ENCODE measurements at regions not wholly inside any gene's neighbourhood (a gene's known extent, or its start where the extent isn't known, plus 50 kb on each side); places are given as distances from the start of the nearest gene placed in this dataset.

GRCh38 chr5:122638581-122638980 lies 136.3 kb upstream of the SNX2 start:
- TF ChIP-seq BHLHE40 (IDR thresholded peaks at IDR 0.05; ENCODE audit: low read depth, low read length) (no peak), POLR2A (IDR thresholded peaks at IDR 0.05; ENCODE audit: low read depth, low read length) (no peak), CTCF (conservative IDR thresholded peaks at IDR 0.05; ENCODE audit: low read depth, low read length) (no peak), CEBPB (IDR thresholded peaks at IDR 0.05; ENCODE audit: low read depth, low read length) (no peak), MAFK (IDR thresholded peaks at IDR 0.05; ENCODE audit: low read depth, low read length) (no peak)

Measured in IMR-90 (cell line).